GM21576 (cell line): ENCODE measurements at regions not wholly inside any gene's neighbourhood (a gene's known extent, or its start where the extent isn't known, plus 50 kb on each side); places are given as distances from the start of the nearest gene placed in this dataset.
"Not testable (repeated sequence)": the region's sequence is repeated elsewhere in the genome, so short reads cannot be mapped to it uniquely, and the experiment has no call there.

Experiments used
- ATAC-seq: cut with Tn5 transposase; IDR thresholded peaks from one replicate; pipeline ENCODE4 v1.9.1; 2021; ENCODE audit warnings: mild to moderate bottlenecking, moderate library complexity; ENCODE audit not compliant: unreplicated experiment

DNA sequence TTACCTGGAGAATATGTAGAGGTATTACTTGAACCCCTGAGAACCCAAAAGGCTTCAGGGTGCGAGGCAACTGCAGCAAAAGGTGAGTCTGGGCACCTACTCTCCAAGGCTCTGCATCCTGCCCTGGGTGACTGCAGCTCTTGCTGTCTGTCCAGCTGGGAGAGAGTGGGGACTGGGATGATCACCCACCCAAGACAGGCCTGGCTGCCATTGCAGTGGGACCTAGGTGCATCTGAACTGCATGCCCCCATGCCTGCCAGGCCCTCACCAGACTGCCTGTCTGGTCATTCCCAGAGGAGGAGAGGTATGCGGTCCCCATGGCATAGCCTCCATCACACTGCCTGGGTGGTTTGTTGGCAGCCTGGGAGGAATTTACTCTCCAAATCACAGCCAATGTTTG, 563.9 kb downstream of the TFAP2A start:
- ATAC-seq: no peak

DNA sequence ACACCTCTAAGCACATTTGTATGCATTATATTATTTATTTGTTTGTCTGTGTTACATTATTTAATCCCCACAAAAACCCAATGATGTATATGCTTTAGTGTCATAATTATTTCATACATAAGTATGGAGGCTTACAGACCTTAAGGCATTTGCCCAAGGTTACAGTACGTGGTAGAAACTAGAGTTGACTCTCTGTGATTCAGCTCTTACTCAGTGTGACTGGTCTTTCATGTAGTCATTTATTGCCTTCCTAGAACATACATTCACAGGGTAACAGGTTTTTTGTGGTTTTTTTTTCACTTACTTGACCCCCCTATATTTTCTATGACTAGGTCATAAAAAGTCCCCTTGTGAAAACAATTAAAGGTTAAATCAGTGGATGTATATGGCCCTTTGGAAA, 566.8 kb downstream of the TFAP2A start:
- ATAC-seq: no peak

DNA sequence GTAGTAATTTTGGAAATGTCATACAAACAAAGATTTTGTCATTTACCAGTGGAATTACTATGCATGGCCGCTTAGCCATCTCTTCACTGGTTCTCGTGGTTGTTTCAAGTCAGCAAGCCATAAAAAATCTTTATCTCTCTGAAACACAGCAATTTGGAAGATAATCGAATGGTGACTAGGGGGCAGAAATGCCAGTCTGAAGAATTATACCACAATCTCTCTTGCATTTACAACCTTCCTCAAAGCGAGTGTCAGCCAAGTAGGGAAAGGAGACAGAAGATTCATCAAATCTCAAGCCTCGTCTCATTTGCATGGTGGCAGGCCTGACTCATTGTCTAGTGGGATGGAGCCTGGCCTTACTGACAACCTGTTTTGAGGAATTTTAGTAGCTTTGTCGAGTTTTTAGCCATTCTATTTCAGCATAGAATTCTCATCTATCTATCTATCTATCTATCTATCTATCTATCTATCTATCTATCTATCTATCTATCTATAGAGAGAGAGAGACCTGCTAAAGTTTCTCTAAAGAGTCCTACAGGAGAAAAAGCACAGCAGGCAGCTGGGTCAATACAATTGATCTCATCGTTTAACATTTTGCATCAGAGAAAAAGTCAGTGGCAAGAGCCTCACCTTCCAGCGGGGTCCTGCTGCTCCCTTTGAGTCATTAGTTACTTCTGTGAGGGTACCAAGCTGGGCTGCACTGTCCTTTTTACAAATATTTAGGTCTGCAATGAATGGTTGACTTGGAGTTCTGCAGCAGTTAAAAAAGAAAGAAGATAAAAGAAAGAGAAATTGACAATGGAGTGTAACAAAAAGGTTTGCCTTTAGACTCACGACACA, 572.8 kb downstream of the TFAP2A start:
- ATAC-seq: no peak

DNA sequence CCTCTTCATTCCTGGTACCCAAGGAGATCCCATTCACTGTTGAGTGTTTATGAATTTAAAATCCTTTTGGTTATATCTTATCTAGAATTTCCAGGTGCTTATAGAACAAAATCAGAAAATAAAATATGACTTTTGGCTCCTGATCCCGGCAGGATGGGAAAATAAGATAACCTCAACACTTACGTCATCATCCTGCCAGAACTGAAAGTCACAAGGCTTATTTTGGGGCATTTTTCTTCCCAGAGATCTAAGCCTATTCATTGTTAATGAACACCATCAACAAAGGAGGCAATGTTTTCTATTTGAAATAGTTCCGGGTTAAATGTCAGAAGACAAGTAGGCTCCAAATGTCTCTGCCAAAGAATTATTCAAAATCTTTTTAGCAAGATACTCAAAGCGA, 580.6 kb downstream of the TFAP2A start:
- no peak for ATAC-seq

DNA sequence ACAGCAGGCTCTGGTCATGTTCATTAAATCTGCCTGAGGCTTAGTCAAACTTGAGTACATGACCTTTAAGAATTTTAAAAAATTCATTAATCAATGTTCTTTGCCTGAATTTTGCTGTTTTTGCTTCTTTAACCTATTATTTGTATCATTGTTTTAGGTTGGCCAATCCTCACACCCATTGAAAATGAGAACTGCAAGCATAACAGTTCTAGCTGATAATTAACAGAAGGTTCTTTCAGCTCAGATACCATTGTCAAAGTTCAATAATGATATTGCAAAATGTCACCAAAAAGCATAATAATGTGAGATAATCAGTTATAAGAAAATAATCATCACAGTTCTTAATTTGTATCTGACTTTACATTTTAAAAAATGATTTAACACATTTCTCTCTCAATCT, 583.1 kb downstream of the TFAP2A start:
- no peak for ATAC-seq

DNA sequence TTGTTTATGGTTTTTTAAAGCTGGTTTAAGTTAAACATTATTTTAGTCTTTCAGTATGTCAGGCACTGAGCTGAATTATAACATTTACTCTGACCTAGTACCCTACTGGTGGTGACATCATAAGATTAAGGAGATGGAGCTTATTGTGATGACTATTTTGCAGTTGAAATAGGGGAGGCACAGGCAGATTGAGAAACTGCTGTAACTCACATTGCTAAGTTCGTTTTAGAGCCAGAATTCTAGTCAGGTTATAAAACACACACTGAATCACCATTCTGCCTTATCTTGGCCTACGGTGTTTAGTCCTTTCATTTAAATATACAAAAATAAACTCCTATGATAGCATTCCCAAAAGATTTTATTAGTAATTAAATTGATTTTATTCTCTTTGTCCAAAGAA, 584.1 kb downstream of the TFAP2A start:
- no peak for ATAC-seq

DNA sequence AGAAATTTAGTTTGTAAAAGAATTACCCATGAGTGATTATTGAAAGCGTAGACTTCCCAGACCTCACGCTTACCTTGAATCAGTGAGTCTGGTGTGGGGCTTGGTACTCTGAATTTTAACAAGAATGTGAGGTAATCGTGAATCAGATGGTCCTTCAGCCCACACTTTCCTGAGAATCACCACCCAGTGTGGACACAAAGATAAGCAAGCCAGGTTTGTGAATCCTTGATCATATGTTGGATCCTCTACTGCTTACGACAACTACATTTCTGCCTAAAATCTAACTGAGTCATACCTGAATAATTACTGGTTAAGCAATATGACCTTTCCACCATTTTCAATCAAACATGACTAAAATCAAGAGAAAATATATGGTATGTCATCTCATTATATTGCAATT, 589.3 kb downstream of the TFAP2A start:
- ATAC-seq: no peak

DNA sequence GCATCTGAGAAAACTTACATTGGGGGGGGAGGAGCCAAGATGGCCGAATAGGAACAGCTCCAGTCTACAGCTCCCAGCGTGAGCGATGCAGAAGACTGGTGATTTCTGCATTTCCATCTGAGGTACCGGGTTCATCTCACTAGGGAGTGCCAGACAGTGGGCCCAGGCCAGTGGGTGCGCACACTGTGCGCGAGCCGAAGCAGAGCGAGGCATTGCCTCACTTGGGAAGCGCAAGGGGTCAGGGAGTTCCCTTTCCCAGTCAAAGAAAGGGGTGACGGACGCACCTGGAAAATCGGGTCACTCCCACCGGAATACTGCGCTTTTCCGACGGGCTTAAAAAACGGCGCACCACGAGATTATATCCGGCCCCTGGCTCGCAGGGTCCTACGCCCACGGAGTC, 604.1 kb downstream of the TFAP2A start:
- not testable (repeated sequence) for ATAC-seq

DNA sequence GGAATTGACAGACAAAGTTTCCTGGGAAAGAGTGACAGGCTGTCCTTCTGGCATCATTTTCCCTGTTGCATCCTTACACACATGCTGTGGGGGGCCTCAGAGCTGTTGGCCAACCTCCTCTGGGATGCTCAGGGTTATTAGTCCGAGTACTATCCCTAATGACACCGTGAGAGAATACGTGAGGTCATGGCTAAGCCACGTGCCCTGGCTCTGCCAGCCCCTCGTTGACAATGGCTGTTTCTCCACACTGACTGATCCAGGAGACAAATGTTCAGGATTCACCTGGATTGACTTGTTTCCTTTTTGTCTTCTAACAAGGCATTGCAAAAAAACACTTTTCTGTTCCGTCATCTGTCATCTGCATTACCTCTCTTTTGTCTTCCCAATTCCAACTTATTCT, 604.6 kb downstream of the TFAP2A start:
- no peak for ATAC-seq

DNA sequence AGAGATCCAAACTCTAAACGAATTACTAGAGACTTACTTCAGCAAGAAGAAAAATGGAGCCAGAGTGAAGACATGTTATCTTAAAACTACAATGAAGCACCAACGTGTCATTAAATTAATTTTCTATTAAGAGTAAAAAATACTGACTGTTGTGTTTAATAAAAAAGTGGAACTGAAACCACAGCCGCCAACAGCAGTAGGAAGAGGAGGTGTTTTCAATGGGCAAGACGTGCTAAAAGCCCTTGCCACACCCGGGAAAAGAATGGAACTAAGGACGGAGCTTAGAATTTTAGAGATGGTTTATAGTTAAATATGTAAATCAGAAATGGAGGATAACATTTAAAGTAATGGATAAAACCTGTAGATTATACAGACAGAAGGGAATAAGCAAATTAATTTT, 608.7 kb downstream of the TFAP2A start:
- no peak for ATAC-seq

DNA sequence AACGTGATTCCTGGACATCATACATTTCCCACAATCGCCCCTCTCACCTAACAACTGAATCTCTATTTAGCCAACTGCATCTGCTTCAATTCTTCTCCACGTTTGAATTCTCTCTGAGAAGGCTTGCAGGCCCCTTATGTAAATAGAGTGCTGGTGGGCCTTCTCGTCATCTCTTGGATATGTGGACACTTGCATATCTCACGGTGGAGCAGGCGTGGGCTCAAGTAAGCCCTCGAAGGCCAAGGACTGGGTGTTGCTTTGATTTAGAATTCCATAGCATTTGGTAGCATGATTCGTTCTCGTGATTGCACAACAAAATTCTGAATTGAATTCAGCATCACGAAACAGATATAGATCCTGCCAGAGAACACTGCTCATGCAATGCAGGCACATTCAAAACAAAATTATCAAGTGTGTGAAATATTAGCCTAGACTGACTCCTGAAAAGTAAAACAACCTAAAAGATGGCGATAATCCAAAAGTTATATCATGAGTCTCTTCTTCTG, 613.6 kb downstream of the TFAP2A start:
- ATAC-seq: no peak

DNA sequence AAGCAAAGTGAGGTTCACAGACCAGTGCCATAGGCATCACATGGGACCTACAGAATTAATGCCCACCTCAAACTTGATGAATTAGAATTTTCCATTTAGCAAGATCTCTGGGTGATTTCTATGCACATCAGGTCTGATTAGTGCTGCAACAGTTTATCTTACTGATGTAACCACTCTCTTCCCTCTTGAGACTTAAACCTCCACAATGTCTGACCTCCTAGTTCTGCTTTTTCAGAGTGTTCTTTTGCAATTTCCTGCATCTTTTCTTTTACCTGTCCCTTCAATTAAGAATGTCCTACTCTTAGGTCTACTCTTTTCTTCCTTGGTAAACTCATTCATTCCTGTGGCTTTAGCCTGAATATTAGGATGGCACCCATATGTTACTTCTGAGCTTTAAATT, 615.3 kb downstream of the TFAP2A start:
- ATAC-seq: no peak

DNA sequence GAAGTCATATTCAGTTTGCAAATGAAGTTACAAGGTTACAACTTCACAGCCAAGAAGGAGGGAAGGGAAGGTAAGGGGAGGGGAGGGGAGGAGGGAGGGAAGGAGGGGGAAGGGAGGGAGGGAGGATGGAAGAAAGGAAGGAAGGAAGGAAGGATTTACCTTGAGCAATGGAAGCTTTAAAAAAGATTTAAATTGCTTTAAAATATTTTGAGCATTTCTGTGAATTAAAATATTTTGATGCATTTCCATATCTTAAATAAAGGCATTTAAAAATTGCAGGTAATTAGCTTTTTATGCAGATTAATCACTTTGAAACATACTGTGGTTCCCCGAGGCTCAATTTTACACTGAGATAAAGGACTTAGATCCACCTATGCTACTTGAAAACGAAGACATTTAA, 618.0 kb downstream of the TFAP2A start:
- ATAC-seq: no peak

DNA sequence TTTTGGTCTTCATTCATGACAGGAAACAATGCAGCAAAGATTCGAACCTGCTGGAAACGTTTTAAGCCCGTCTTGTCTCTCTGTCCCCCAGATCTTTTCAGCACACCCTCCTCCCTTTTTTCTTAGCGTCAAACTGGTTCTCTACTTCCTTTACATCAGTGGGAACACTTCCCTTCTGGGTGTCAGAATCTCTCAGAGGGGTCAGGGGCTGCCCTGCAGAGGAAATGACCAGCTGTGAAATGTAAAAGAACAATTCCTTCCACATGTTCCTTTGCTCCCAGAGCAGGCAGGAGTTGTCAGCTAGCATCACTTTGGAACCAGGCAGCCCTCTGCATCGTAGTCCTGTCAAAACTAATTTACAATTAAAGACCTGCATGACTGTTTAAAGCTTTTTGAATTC, 619.0 kb downstream of the TFAP2A start:
- no peak for ATAC-seq

DNA sequence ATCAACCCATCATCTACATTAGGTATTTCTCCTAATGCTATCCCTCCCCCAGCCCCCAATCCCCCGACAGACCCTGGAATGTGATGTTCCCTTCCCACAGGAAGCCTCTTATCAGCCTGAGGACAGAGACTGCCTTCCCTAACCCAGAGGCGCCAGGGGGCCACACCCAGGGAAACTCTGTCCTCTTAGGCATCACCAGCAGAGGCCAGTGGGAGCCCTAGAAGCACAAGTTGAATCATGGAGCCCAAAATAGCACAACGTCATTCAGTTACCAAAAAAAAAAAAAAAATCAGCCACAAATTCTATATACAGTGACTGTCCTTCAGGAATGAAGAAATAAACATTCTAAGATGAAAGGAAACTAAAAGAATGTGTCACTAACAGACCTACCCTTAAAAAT, 625.7 kb downstream of the TFAP2A start:
- no peak for ATAC-seq

DNA sequence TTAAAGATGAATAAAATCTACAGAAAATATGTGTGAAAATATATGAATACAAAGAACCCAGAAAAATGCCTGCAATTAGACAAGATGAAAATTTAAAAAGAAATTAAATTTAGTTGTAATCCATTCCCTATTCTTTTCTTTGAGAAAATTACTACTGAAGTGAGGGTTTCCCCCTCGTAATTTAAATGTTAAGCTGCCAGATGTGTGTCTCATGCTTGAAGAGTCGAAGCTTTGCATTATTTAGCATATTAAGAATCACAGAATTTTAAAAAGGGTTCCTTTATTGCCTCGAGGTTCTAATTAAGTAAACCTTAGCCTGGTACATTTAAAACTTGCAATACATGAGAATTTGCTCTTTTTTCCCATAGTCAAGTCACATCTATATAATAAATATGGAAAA, 630.1 kb downstream of the TFAP2A start:
- ATAC-seq: no peak

DNA sequence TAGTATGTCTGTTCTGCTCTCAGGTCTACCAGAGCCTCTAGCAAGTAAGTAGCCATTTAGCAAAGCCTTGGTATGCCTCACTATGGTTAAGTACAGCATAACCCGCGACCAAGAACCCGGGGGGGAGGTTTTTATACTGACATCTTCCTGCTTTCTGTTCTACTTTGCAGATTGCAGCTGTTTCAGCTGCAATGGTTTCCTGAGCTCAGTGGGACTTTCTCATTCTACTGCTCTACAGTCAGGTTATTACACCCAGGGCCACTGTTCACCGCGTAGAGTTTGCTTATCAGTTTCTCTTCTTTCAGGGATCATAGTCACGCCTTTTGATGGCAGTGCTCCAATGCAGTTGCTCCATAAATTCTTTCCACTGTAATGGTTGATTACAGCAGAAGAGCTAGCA, 631.3 kb downstream of the TFAP2A start:
- ATAC-seq: no peak

DNA sequence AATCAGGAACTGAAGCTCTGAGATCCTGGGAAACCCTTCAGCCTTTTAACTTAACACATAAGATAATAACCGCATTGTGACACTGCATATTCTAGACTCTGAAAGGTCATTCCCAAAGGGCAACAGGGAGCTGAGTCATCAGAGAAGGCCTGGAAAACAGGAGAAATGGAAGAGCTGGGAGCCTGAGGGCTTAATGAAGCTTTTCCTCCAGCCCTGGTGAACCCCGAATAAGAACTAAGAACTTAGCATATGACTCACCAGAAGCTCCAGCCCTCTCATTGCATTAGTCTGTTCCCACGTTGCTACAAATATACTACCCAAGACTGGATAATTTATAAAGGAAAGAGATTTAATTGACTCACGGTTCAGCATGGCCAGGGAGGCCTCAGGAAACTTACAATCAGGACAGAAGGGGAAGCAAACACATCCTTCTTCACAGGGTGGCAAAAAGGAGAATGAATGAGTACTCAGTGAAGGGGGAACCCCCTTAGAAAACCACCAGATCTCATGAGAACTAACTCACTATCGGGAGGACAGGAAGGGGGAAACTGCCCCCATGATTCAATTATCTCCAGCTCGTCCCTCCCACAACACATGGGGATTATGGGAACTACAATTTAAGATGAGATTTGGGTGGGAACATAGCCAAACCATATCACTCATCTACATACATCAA, 648.5 kb downstream of the TFAP2A start:
- peak; percentile 74 for ATAC-seq

DNA sequence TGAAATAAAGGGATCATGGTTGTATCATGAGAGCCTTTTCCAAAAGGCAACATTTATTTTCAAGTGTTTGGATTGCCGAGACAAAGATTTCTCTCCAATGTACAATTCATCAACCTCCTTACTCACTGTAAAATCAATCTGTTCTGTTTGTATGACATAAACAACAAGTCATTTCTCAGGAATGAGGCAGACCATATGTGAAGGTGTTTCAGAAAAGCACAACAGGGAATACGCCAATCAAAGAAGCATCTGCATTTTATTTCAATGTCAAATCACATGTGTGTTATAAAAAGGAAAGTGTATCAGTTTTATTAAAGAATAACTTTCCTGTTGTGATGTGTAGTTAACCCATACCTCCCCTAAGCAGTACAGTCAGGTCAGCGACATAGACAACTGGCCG, 653.7 kb downstream of the TFAP2A start:
- no peak for ATAC-seq

DNA sequence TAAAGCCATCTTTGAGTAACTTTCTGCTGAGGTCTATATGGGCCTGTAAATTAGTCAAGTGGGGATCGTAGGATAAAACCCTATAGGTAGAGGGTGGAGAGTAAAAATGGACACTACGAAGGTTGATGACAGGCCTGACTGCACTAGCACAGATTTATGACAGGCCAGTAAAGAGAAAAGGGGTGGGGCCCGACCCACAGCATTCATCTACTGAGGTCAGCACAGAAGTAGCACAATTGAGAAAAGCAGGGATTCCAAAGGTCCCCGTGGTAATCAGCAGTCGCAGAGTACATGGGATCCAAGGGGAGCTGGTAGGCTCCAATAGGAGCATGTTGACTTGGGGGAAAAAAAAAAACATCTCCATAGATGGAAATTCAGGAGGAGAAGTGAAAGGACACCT, 660.4 kb downstream of the TFAP2A start:
- ATAC-seq: no peak

DNA sequence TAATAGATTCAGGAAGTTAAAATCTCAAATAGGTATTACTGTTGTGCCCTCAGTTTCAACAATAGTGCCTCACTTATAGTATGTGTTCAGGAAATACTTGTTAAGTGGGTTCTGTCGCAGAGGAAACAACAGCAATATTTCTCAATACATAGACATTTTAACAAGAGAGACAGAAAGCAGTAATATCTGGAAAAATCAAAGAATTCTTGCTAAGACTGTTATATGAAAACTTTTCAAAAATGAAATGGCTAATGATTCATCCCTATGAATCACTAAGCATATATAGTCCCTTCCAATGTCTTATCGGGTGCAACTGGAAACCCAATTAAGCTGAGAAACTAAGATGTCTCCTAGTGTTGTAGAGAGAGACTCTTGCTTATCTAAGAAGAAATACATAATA, 668.9 kb downstream of the TFAP2A start:
- ATAC-seq: no peak

DNA sequence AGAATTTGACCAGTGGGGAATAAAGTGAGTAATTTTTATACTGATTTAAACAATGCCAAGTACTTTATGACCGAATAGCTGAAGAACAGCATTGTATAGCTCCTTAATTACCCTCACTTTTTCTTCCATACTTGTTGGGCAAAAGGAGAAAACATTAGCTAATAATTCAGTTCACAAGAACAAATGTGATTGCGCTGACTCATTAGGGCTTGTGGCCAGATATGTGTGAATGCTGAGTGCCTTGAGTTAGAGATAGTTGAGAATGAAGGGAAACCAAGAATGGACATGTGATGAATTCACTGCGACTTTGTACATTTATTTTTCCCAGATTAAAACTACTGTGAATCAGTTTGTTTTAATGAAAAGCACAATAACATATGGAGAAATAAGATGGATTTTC, 669.4 kb downstream of the TFAP2A start:
- no peak for ATAC-seq
